ENCODE measurements at regions not wholly inside any gene's neighbourhood (a gene's known extent, or its start where the extent isn't known, plus 50 kb on each side); places are given as distances from the start of the nearest gene placed in this dataset.

GRCh38 chr3:66907136-66907535 is 91.0 kb upstream of the KBTBD8 start:
- no peak overlapping the region for H3K9ac ChIP-seq (ENCODE audit: low read depth, low read length)
- H3K27me3 ChIP-seq (ENCODE audit: control insufficient read depth, insufficient read depth, low read length) = no peaks in the 10 kb centered on the region
- no peak overlapping the region for H3K27ac ChIP-seq (ENCODE audit: low read depth, low read length)
- H3K36me3 ChIP-seq (ENCODE audit: control insufficient read depth, insufficient read depth, low read length) = no peaks in the 10 kb centered on the region
- no peaks in the 10 kb centered on the region for H3K9me3 ChIP-seq (ENCODE audit: control insufficient read depth, insufficient read depth, low read length)
- H3K4me1 ChIP-seq (ENCODE audit: control insufficient read depth, insufficient read depth, low read length) = no peaks in the 10 kb centered on the region
- no peak overlapping the region for H3K4me3 ChIP-seq (ENCODE audit: low read depth, low read length)

- H3K27me3 ChIP-seq (ENCODE audit: control insufficient read depth, insufficient read depth, low read length) = no peaks in the 10 kb centered on the region
- no peak overlapping the region for H3K9ac ChIP-seq (ENCODE audit: low read depth, low read length)
Observed at GRCh38 chr3:66910266-66911055, 87.6 kb upstream of the KBTBD8 start.

GRCh38 chr3:66912306-66912705 is 85.8 kb upstream of the KBTBD8 start:
- Histone ChIP-seq H3K9ac (ENCODE audit: low read depth, low read length) (no peak overlapping the region), H3K4me1 (ENCODE audit: control insufficient read depth, insufficient read depth, low read length) (no peaks in the 10 kb centered on the region), H3K27me3 (ENCODE audit: control insufficient read depth, insufficient read depth, low read length) (no peaks in the 10 kb centered on the region), H3K4me3 (ENCODE audit: low read depth, low read length) (no peak overlapping the region), H3K9me3 (ENCODE audit: control insufficient read depth, insufficient read depth, low read length) (peaks cover 13% of the 10 kb centered on the region), H3K36me3 (ENCODE audit: control insufficient read depth, insufficient read depth, low read length) (no peaks in the 10 kb centered on the region), H3K27ac (ENCODE audit: low read depth, low read length) (no peak overlapping the region)

More at GRCh38 chr3:66910266-66911055, 87.6 kb upstream of the KBTBD8 start:
- Histone ChIP-seq H3K9me3 (ENCODE audit: control insufficient read depth, insufficient read depth, low read length) (peaks cover 11% of the 10 kb centered on the region), H3K4me3 (ENCODE audit: low read depth, low read length) (no peak overlapping the region), H3K27ac (ENCODE audit: low read depth, low read length) (no peak overlapping the region), H3K4me1 (ENCODE audit: control insufficient read depth, insufficient read depth, low read length) (no peaks in the 10 kb centered on the region), H3K36me3 (ENCODE audit: control insufficient read depth, insufficient read depth, low read length) (no peaks in the 10 kb centered on the region)

GRCh38 chr3:66922058-66922457 is 76.0 kb upstream of the KBTBD8 start:
- H3K9ac ChIP-seq (ENCODE audit: low read depth, low read length) = no peak overlapping the region
- no peak overlapping the region for H3K4me3 ChIP-seq (ENCODE audit: low read depth, low read length)
- no peak overlapping the region for H3K27ac ChIP-seq (ENCODE audit: low read depth, low read length)
- H3K9me3 ChIP-seq (ENCODE audit: control insufficient read depth, insufficient read depth, low read length) = no peaks in the 10 kb centered on the region
- H3K36me3 ChIP-seq (ENCODE audit: control insufficient read depth, insufficient read depth, low read length) = no peaks in the 10 kb centered on the region
- no peaks in the 10 kb centered on the region for H3K27me3 ChIP-seq (ENCODE audit: control insufficient read depth, insufficient read depth, low read length)
- H3K4me1 ChIP-seq (ENCODE audit: control insufficient read depth, insufficient read depth, low read length) = peaks cover 11% of the 10 kb centered on the region

GRCh38 chr3:66923969-66924368 is 74.1 kb upstream of the KBTBD8 start:
- no peak overlapping the region for H3K27ac ChIP-seq (ENCODE audit: low read depth, low read length)
- no peak overlapping the region for H3K4me3 ChIP-seq (ENCODE audit: low read depth, low read length)
- peaks cover 11% of the 10 kb centered on the region for H3K4me1 ChIP-seq (ENCODE audit: control insufficient read depth, insufficient read depth, low read length)
- H3K9me3 ChIP-seq (ENCODE audit: control insufficient read depth, insufficient read depth, low read length) = no peaks in the 10 kb centered on the region
- no peaks in the 10 kb centered on the region for H3K36me3 ChIP-seq (ENCODE audit: control insufficient read depth, insufficient read depth, low read length)
- no peaks in the 10 kb centered on the region for H3K27me3 ChIP-seq (ENCODE audit: control insufficient read depth, insufficient read depth, low read length)
- no peak overlapping the region for H3K9ac ChIP-seq (ENCODE audit: low read depth, low read length)

GRCh38 chr3:66928252-66928651 is 69.9 kb upstream of the KBTBD8 start:
- no peak overlapping the region for H3K4me3 ChIP-seq (ENCODE audit: low read depth, low read length)
- H3K36me3 ChIP-seq (ENCODE audit: control insufficient read depth, insufficient read depth, low read length) = no peaks in the 10 kb centered on the region
- no peak overlapping the region for H3K9ac ChIP-seq (ENCODE audit: low read depth, low read length)
- no peak overlapping the region for H3K27ac ChIP-seq (ENCODE audit: low read depth, low read length)
- H3K27me3 ChIP-seq (ENCODE audit: control insufficient read depth, insufficient read depth, low read length) = no peaks in the 10 kb centered on the region
- H3K9me3 ChIP-seq (ENCODE audit: control insufficient read depth, insufficient read depth, low read length) = no peaks in the 10 kb centered on the region
- peaks cover 49% of the 10 kb centered on the region for H3K4me1 ChIP-seq (ENCODE audit: control insufficient read depth, insufficient read depth, low read length)

- H3K9me3 ChIP-seq (ENCODE audit: control insufficient read depth, insufficient read depth, low read length) = no peaks in the 10 kb centered on the region
- peaks cover 55% of the 10 kb centered on the region for H3K4me1 ChIP-seq (ENCODE audit: control insufficient read depth, insufficient read depth, low read length)
- no peak overlapping the region for H3K4me3 ChIP-seq (ENCODE audit: low read depth, low read length)
- no peaks in the 10 kb centered on the region for H3K27me3 ChIP-seq (ENCODE audit: control insufficient read depth, insufficient read depth, low read length)
- no peak overlapping the region for H3K27ac ChIP-seq (ENCODE audit: low read depth, low read length)
- no peak overlapping the region for H3K9ac ChIP-seq (ENCODE audit: low read depth, low read length)
- H3K36me3 ChIP-seq (ENCODE audit: control insufficient read depth, insufficient read depth, low read length) = no peaks in the 10 kb centered on the region
Observed at GRCh38 chr3:66931291-66931690, 66.8 kb upstream of the KBTBD8 start.

- no peak overlapping the region for H3K9ac ChIP-seq (ENCODE audit: low read depth, low read length)
Observed at GRCh38 chr3:66931699-66932098, 66.4 kb upstream of the KBTBD8 start.

GRCh38 chr3:66933233-66933632 is 64.9 kb upstream of the KBTBD8 start:
- Histone ChIP-seq H3K4me1 (ENCODE audit: control insufficient read depth, insufficient read depth, low read length) (peaks cover 55% of the 10 kb centered on the region), H3K36me3 (ENCODE audit: control insufficient read depth, insufficient read depth, low read length) (no peaks in the 10 kb centered on the region), H3K9me3 (ENCODE audit: control insufficient read depth, insufficient read depth, low read length) (no peaks in the 10 kb centered on the region), H3K4me3 (ENCODE audit: low read depth, low read length) (no peak overlapping the region), H3K27ac (ENCODE audit: low read depth, low read length) (peak overlapping the region; percentile 70), H3K9ac (ENCODE audit: low read depth, low read length) (no peak overlapping the region), H3K27me3 (ENCODE audit: control insufficient read depth, insufficient read depth, low read length) (no peaks in the 10 kb centered on the region)

More at GRCh38 chr3:66931699-66932098, 66.4 kb upstream of the KBTBD8 start:
- Histone ChIP-seq H3K9me3 (ENCODE audit: control insufficient read depth, insufficient read depth, low read length) (no peaks in the 10 kb centered on the region), H3K36me3 (ENCODE audit: control insufficient read depth, insufficient read depth, low read length) (no peaks in the 10 kb centered on the region), H3K27me3 (ENCODE audit: control insufficient read depth, insufficient read depth, low read length) (no peaks in the 10 kb centered on the region), H3K4me1 (ENCODE audit: control insufficient read depth, insufficient read depth, low read length) (peaks cover 55% of the 10 kb centered on the region), H3K27ac (ENCODE audit: low read depth, low read length) (no peak overlapping the region), H3K4me3 (ENCODE audit: low read depth, low read length) (no peak overlapping the region)

GRCh38 chr3:66934041-66934440 is 64.1 kb upstream of the KBTBD8 start:
- H3K4me3 ChIP-seq (ENCODE audit: low read depth, low read length) = no peak overlapping the region
- peaks cover 61% of the 10 kb centered on the region for H3K4me1 ChIP-seq (ENCODE audit: control insufficient read depth, insufficient read depth, low read length)
- no peak overlapping the region for H3K9ac ChIP-seq (ENCODE audit: low read depth, low read length)
- no peaks in the 10 kb centered on the region for H3K27me3 ChIP-seq (ENCODE audit: control insufficient read depth, insufficient read depth, low read length)
- H3K27ac ChIP-seq (ENCODE audit: low read depth, low read length) = no peak overlapping the region
- H3K36me3 ChIP-seq (ENCODE audit: control insufficient read depth, insufficient read depth, low read length) = no peaks in the 10 kb centered on the region
- no peaks in the 10 kb centered on the region for H3K9me3 ChIP-seq (ENCODE audit: control insufficient read depth, insufficient read depth, low read length)

- Histone ChIP-seq H3K36me3 (ENCODE audit: control insufficient read depth, insufficient read depth, low read length) (no peaks in the 10 kb centered on the region), H3K4me1 (ENCODE audit: control insufficient read depth, insufficient read depth, low read length) (peaks cover 65% of the 10 kb centered on the region), H3K27me3 (ENCODE audit: control insufficient read depth, insufficient read depth, low read length) (no peaks in the 10 kb centered on the region), H3K9ac (ENCODE audit: low read depth, low read length) (no peak overlapping the region), H3K27ac (ENCODE audit: low read depth, low read length) (no peak overlapping the region), H3K9me3 (ENCODE audit: control insufficient read depth, insufficient read depth, low read length) (no peaks in the 10 kb centered on the region), H3K4me3 (ENCODE audit: low read depth, low read length) (no peak overlapping the region)
Observed at GRCh38 chr3:66934725-66935124, 63.4 kb upstream of the KBTBD8 start.

Measured in HUES48 (cell line).